ENCODE measurements at regions not wholly inside any gene's neighbourhood (a gene's known extent, or its start where the extent isn't known, plus 50 kb on each side); places are given as distances from the start of the nearest gene placed in this dataset.

GRCh38 chr13:87498681-87499080 is 172.5 kb upstream of the SLITRK5 start:
- no peaks in the 10 kb centered on the region for H3K9me3 ChIP-seq (ENCODE audit: control insufficient read depth, insufficient read depth, low read depth, low read length)
- ATAC-seq (no peak), DNase-seq (ENCODE audit: low read depth, low spot score) (no peak)
- POLR2A ChIA-PET = no interaction called here
- CTCF ChIA-PET = no interaction called here
- no peaks in the 10 kb centered on the region for H3K27me3 ChIP-seq (ENCODE audit: control insufficient read depth, insufficient read depth, low read length)
- no peak for TF ChIP-seq TCF7L2 (IDR thresholded peaks at IDR 0.05; ENCODE audit: low read depth, low read length)
- TF ChIP-seq SIN3A (IDR thresholded peaks at IDR 0.05; ENCODE audit: borderline replicate concordance, insufficient read depth, low read depth, low read length) = no peak
- TF ChIP-seq POLR2AphosphoS5 (IDR thresholded peaks at IDR 0.05; ENCODE audit: low read depth, low read length) = no peak
- TF ChIP-seq CTCF (IDR thresholded peaks at IDR 0.05) = no peak
- peak; percentile 85 to 91 for TF ChIP-seq REST (IDR thresholded peaks at IDR 0.05; ENCODE audit: insufficient read depth in 1 of 2, low read depth in 2 of 2, low read length in 1 of 2)
- intact Hi-C loops (cut with micrococcal nuclease; ENCODE audit: unreplicated experiment) = no loop called here
- no TSS peak for BruUV-seq (replicated peaks)
- H3K27ac ChIP-seq (ENCODE audit: low read length) = no peak overlapping the region
- H3K4me3 ChIP-seq (ENCODE audit: low read depth in 2 of 2, low read length in 2 of 2) = no peak overlapping the region
- in situ Hi-C loops (cut with HindIII; ENCODE audit: low pct_unique_long_range_greater_than_20kb, low sequenced_read_pairs) = no loop called here
- H3K4me1 ChIP-seq (ENCODE audit: control insufficient read depth, insufficient read depth, low read length) = no peaks in the 10 kb centered on the region
- H3K36me3 ChIP-seq (ENCODE audit: control insufficient read depth, insufficient read depth, low read length) = no peaks in the 10 kb centered on the region

- in situ Hi-C loops (cut with HindIII; ENCODE audit: low pct_unique_long_range_greater_than_20kb, low sequenced_read_pairs) (no loop called here), intact Hi-C loops (cut with micrococcal nuclease; ENCODE audit: unreplicated experiment) (no loop called here)
- DNase-seq (ENCODE audit: low read depth, low spot score) (no peak), ATAC-seq (no peak)
- H3K36me3 ChIP-seq (ENCODE audit: control insufficient read depth, insufficient read depth, low read length) = no peaks in the 10 kb centered on the region
- TF ChIP-seq TCF7L2 (IDR thresholded peaks at IDR 0.05; ENCODE audit: low read depth, low read length) (no peak), CTCF (IDR thresholded peaks at IDR 0.05) (no peak), SIN3A (IDR thresholded peaks at IDR 0.05; ENCODE audit: borderline replicate concordance, insufficient read depth, low read depth, low read length) (no peak), REST (IDR thresholded peaks at IDR 0.05; ENCODE audit: insufficient read depth in 1 of 2, low read depth in 2 of 2, low read length in 1 of 2) (no peak), POLR2AphosphoS5 (IDR thresholded peaks at IDR 0.05; ENCODE audit: low read depth, low read length) (no peak)
- H3K4me3 ChIP-seq (ENCODE audit: low read depth in 2 of 2, low read length in 2 of 2) = no peak overlapping the region
- no TSS peak for BruUV-seq (replicated peaks)
- H3K4me1 ChIP-seq (ENCODE audit: control insufficient read depth, insufficient read depth, low read length) = no peaks in the 10 kb centered on the region
- POLR2A ChIA-PET = no interaction called here
- no peaks in the 10 kb centered on the region for H3K27me3 ChIP-seq (ENCODE audit: control insufficient read depth, insufficient read depth, low read length)
- H3K27ac ChIP-seq (ENCODE audit: low read length) = no peak overlapping the region
- CTCF ChIA-PET = no interaction called here
- no peaks in the 10 kb centered on the region for H3K9me3 ChIP-seq (ENCODE audit: control insufficient read depth, insufficient read depth, low read depth, low read length)
Measured at GRCh38 chr13:87524775-87525174, 146.4 kb upstream of the SLITRK5 start.
